ENCODE measurements at regions not wholly inside any gene's neighbourhood (a gene's known extent, or its start where the extent isn't known, plus 50 kb on each side); places are given as distances from the start of the nearest gene placed in this dataset.

DNA sequence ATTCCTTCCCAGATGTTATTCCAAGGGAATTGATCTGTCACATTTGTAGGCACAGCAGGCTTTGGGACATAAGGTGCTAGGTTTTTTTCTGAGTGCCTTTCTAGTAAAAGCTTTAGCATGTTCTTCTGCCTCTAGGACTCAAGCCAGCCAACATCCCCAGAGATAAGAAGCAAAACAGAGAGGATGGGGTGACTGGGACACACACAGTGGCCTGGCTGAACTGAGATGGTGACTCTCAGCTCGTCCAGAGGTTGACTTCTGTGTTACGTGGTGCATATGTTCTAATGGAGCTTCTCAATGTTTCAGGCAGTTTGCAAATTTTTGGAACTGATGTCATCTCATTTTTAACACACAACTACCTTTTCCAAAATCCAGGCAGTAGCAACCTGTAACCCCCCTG lies 188.1 kb upstream of the CELF2 start:
- TF ChIP-seq, protein P1, sequence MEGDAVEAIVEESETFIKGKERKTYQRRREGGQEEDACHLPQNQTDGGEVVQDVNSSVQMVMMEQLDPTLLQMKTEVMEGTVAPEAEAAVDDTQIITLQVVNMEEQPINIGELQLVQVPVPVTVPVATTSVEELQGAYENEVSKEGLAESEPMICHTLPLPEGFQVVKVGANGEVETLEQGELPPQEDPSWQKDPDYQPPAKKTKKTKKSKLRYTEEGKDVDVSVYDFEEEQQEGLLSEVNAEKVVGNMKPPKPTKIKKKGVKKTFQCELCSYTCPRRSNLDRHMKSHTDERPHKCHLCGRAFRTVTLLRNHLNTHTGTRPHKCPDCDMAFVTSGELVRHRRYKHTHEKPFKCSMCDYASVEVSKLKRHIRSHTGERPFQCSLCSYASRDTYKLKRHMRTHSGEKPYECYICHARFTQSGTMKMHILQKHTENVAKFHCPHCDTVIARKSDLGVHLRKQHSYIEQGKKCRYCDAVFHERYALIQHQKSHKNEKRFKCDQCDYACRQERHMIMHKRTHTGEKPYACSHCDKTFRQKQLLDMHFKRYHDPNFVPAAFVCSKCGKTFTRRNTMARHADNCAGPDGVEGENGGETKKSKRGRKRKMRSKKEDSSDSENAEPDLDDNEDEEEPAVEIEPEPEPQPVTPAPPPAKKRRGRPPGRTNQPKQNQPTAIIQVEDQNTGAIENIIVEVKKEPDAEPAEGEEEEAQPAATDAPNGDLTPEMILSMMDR (conservative IDR thresholded peaks at IDR 0.05 in 1 of 2, IDR thresholded peaks at IDR 0.05 in 1 of 2; ENCODE audit: extremely low read depth in 1 of 2, insufficient read depth in 1 of 2, low read depth in 1 of 2, low read length in 2 of 2), result no peak
- TF ChIP-seq EZH2 (IDR thresholded peaks at IDR 0.05; ENCODE audit: borderline replicate concordance, low read length), result no peak

All from mammary epithelial cell (primary cell).